HFF-Myc (cell line): ENCODE measurements at regions not wholly inside any gene's neighbourhood (a gene's known extent, or its start where the extent isn't known, plus 50 kb on each side); places are given as distances from the start of the nearest gene placed in this dataset.

Experiments used
- DNase-seq: peaks from one replicate; pipeline ENCODE4 v3.0.0-alpha.2; 2011; ENCODE audit warnings: low read depth; ENCODE audit errors: extremely low read depth
- H3K4me3 ChIP-seq: replicated peaks from 2 replicates; pipeline ENCODE4 v1.5.1; 2011; ENCODE audit warnings: low read depth, mild to moderate bottlenecking, control low read depth, low read length
- CTCF ChIP-seq: IDR thresholded peaks from 2 replicates; pipeline ENCODE4 v1.5.1; 2012; ENCODE audit warnings: mild to moderate bottlenecking, low read depth, low read length, control low read depth; ENCODE audit errors: missing control alignments

- TF ChIP-seq CTCF = no peak
- no peak overlapping the region for H3K4me3 ChIP-seq
- no peak for DNase-seq
Measured at GRCh38 chr13:60689571-60689970, 292.6 kb downstream of the TDRD3 start.

DNA sequence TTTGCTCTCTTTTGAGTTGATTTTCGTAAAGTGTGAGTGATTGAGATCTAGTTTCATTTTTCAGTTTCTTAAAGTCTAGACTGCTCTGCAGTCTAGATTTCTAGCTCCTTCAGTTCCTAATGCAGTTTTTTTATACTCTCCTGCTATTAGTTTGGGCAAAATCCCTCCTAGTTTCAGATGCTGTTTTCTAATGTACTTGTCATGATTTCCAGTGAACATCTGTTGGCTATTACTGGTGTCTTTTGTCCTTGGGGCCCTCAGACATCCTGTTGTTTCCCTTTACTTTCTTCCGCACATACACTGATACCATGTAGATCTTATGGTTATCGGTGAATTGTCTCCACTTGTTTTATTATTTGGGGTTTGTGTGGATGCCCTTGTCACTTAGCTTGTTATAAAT, 292.1 kb downstream of the TDRD3 start:
- TF ChIP-seq CTCF = no peak
- no peak overlapping the region for H3K4me3 ChIP-seq
- DNase-seq = no peak

DNA sequence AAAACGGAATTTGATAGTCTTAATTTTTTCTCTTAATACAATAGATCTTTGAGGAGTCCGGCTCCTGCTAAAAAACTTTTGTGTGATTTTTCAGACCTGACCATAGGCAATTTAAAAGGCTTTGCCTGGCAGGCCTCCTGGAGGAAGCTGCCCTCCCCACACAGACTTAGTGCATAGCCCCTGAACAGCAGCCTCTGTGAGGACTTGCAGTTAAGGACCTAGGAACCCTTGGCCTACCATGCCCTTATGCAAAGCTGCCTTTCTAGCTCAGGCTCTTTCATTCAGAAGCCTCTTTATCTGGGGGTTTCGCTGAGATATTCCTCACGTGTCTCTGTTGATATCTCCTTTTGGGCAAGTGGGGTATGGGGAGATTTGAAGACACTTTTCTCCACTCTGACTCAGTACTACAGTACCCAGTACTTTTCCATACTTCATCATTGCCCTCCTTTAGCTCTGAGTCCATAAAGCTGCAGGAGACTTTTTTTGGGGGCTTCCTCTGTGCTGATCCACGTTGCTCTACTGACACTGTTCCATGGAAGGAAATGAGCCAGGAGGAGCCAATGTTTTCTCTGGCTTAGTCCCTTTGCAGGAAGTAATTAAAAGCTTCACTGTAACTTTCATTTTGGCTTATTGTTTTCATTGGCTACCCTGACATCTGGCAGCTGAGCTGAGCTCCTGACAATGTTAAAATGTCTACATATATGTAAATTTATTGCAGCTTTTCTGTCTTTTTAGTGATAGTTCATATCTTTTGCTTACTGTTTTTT, 283.1 kb downstream of the TDRD3 start:
- no peak for TF ChIP-seq CTCF
- no peak overlapping the region for H3K4me3 ChIP-seq
- no peak for DNase-seq

- no peak overlapping the region for H3K4me3 ChIP-seq
- TF ChIP-seq CTCF = no peak
- DNase-seq = no peak
Measured at GRCh38 chr13:60679131-60679530, 282.1 kb downstream of the TDRD3 start.

DNA sequence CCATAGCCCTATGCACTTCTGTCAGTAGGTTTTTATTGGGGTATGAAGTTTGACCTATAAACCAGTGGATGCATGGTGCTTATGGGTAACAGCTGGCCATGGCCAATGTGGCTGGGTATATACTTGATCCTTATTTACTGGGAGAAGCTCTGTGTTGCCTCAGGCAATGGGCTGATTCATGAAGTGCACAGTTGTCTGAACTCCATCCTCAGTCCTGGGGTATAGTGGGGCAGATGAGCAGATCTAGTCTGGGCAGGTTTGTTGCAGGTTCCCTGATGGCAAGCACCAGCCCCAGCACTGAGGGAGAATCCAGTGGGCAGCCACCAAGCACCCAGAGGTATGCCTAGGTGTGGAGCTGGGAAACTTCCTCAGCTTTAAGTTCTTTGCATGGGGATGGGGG, 274.4 kb downstream of the TDRD3 start:
- no peak overlapping the region for H3K4me3 ChIP-seq
- TF ChIP-seq CTCF = no peak
- no peak for DNase-seq

GRCh38 chr13:60663788-60664187, 266.8 kb downstream of the TDRD3 start:
- no peak for DNase-seq
- no peak overlapping the region for H3K4me3 ChIP-seq
- no peak for TF ChIP-seq CTCF

- no peak overlapping the region for H3K4me3 ChIP-seq
- no peak for TF ChIP-seq CTCF
- DNase-seq = no peak
Measured at GRCh38 chr13:60662595-60662994, 265.6 kb downstream of the TDRD3 start.
